Spleen (tissue), 11 donors: ENCODE measurements at regions not wholly inside any gene's neighbourhood (a gene's known extent, or its start where the extent isn't known, plus 50 kb on each side); places are given as distances from the start of the nearest gene placed in this dataset.

Source experiments
- DNase-seq: peaks from one replicate; pipeline ENCODE4 v3.0.0-alpha.2; 2020
- H3K27ac ChIP-seq, 8 donors: fragments of 200-600 bp; sonication (generic) in 7 of 8; 1 replicate in 4 of 8; 2 replicates in 4 of 8; pipeline versions ENCODE4 v1.5.0 to v1.8.0; 2016 to 2021; ENCODE audit warnings: inconsistent platforms in 4 of 8, mild to moderate bottlenecking in 4 of 8, moderate library complexity in 1 of 8
- H3K27me3 ChIP-seq, 7 donors: fragments of 200-600 bp; sonication (generic) in 6 of 7; replicated peaks in 1 of 7; 1 replicate in 4 of 7; 2 replicates in 3 of 7; pipeline versions ENCODE4 v1.5.0 to v1.8.0; 2016 to 2021; ENCODE audit warnings: inconsistent platforms in 3 of 7, mild to moderate bottlenecking in 1 of 7
- H3K36me3 ChIP-seq, 6 donors: fragments of 200-600 bp; sonication (generic) in 5 of 6; 1 replicate in 4 of 6; 2 replicates in 2 of 6; pipeline versions ENCODE4 v1.5.0 to v1.8.0; 2016 to 2021; ENCODE audit warnings: inconsistent platforms in 2 of 6
- H3K4me1 ChIP-seq, 6 donors: fragments of 200-600 bp; sonication (generic) in 5 of 6; 1 replicate in 3 of 6; 2 replicates in 3 of 6; pipeline versions ENCODE4 v1.5.0 to v1.8.0; 2016 to 2021; ENCODE audit warnings: inconsistent platforms in 3 of 6
- H3K4me3 ChIP-seq, 8 donors: fragments of 200-600 bp; sonication (generic) in 7 of 8; 1 replicate in 4 of 8; 2 replicates in 4 of 8; pipeline versions ENCODE4 v1.5.0 to v1.8.0; 2016 to 2021; ENCODE audit warnings: inconsistent platforms in 4 of 8, mild to moderate bottlenecking in 4 of 8, moderate library complexity in 2 of 8
- H3K9me3 ChIP-seq, 8 donors: fragments of 200-600 bp; sonication (generic) in 7 of 8; 1 replicate in 4 of 8; 2 replicates in 4 of 8; pipeline versions ENCODE4 v1.5.0 to v1.8.0; 2016 to 2021; ENCODE audit warnings: inconsistent platforms in 4 of 8
- CTCF ChIP-seq, 11 experiments: fragments of 200-600 bp in 7 of 11; fragments of 450-650 bp in 4 of 11; sonication (generic) in 4 of 11; IDR thresholded peaks in 8 of 11; conservative IDR thresholded peaks in 3 of 11; 1 replicate in 7 of 11; 2 replicates in 4 of 11; pipeline versions ENCODE4 v1.4.0 to v1.8.0; 2016 to 2021; ENCODE audit warnings: antibody characterized with exemption in 11 of 11, inconsistent platforms in 4 of 11, mild to moderate bottlenecking in 1 of 11
- POLR2A ChIP-seq, 3 donors: fragments of 450-650 bp; IDR thresholded peaks; one replicate each; pipeline ENCODE4 v1.5.1; 2017; ENCODE audit warnings: antibody characterized with exemption in 3 of 3, mild to moderate bottlenecking in 1 of 3
- POLR2AphosphoS5 ChIP-seq, 3 donors: sonication (generic); formaldehyde crosslinking; IDR thresholded peaks; one replicate each; pipeline ENCODE4 v1.5.1; 2017; ENCODE audit warnings: antibody characterized with exemption in 3 of 3
- WGBS, 5 donors: extraction: QIAGEN DNeasy Blood & Tissue Kit in 3 of 5; methylation state at CpG; one replicate each; pipeline versions ENCODE4 v1.1.5 to v1.1.7; 2013 to 2018; 5-methylcytosine and 5-hydroxymethylcytosine counted together
- intact Hi-C: fragments of 100-400 bp; cut with DNase I; formaldehyde crosslinking; loops from one replicate; pipeline ENCODE4 v1.15.0; 2023; ENCODE audit warnings: low total_unique reads
- donor health status: healthy with polysubstance abuse.
- donor health status: DM: no; HTN: no; CAD: no; lungs with moderate emphysema.
- donor health status: DM: no; HTN: no; CAD: no.
- donor health status: Bipolar disorder and iron deficiency.
- donor health status: healthy.
- donor health status: DM: no; HTN: no; CAD: no.
- donor health status: DM: yes; HTN: yes; CAD: no.

- DNase-seq = no peak
- TF ChIP-seq POLR2AphosphoS5 (IDR thresholded peaks at IDR 0.05) (no peak), CTCF (IDR thresholded peaks at IDR 0.05 in 8 of 11, conservative IDR thresholded peaks at IDR 0.05 in 3 of 11) (no peak), POLR2A (IDR thresholded peaks at IDR 0.05) (no peak)
- H3K36me3 ChIP-seq = no peaks in the 10 kb centered on the region
- H3K4me1 ChIP-seq = no peaks in the 10 kb centered on the region
- H3K27ac ChIP-seq = no peak overlapping the region
- intact Hi-C loops = no loop called here
- H3K27me3 ChIP-seq = no peaks in the 10 kb centered on the region
- H3K4me3 ChIP-seq = no peak overlapping the region
- peaks cover 0 to 72% (median 57%) of the 10 kb centered on the region in 8 donors for H3K9me3 ChIP-seq
Observed at GRCh38 chr12:46050805-46051204, 60.4 kb upstream of the SCAF11 start.

GRCh38 chr12:46049665-46050064 lies 59.3 kb upstream of the SCAF11 start:
- TF ChIP-seq POLR2A (IDR thresholded peaks at IDR 0.05) (no peak), CTCF (IDR thresholded peaks at IDR 0.05 in 8 of 11, conservative IDR thresholded peaks at IDR 0.05 in 3 of 11) (no peak), POLR2AphosphoS5 (IDR thresholded peaks at IDR 0.05) (no peak)
- DNase-seq = no peak
- H3K9me3 ChIP-seq = peaks cover 0 to 74% (median 62%) of the 10 kb centered on the region in 8 donors
- no peaks in the 10 kb centered on the region for H3K4me1 ChIP-seq
- intact Hi-C loops = no loop called here
- no peak overlapping the region for H3K27ac ChIP-seq
- H3K27me3 ChIP-seq = no peaks in the 10 kb centered on the region
- H3K36me3 ChIP-seq = no peaks in the 10 kb centered on the region
- no peak overlapping the region for H3K4me3 ChIP-seq
- 32 to 90% (median 51%) methylated on average over 2 of the region's 2 CpGs for WGBS, 5 donors

- no peaks in the 10 kb centered on the region for H3K4me1 ChIP-seq
- intact Hi-C loops = no loop called here
- no peaks in the 10 kb centered on the region for H3K36me3 ChIP-seq
- 94 to 96% (median 95%) methylated on average over 1 of the region's 1 CpG for WGBS, 5 donors
- no peak overlapping the region for H3K27ac ChIP-seq
- TF ChIP-seq POLR2AphosphoS5 (IDR thresholded peaks at IDR 0.05) = no peak
- no peak for TF ChIP-seq CTCF (IDR thresholded peaks at IDR 0.05 in 8 of 11, conservative IDR thresholded peaks at IDR 0.05 in 3 of 11)
- no peak for TF ChIP-seq POLR2A (IDR thresholded peaks at IDR 0.05)
- peaks cover 0 to 66% (median 56%) of the 10 kb centered on the region in 8 donors for H3K9me3 ChIP-seq
- DNase-seq = no peak
- H3K27me3 ChIP-seq = no peaks in the 10 kb centered on the region
- H3K4me3 ChIP-seq = no peak overlapping the region
Observed at GRCh38 chr12:46046436-46046835, 56.1 kb upstream of the SCAF11 start.

GRCh38 chr12:46043972-46044520 lies 53.7 kb upstream of the SCAF11 start:
- Histone ChIP-seq H3K27me3 (no peaks in the 10 kb centered on the region), H3K9me3 (peaks cover 0 to 56% (median 36%) of the 10 kb centered on the region in 8 donors), H3K4me3 (no peak overlapping the region), H3K4me1 (no peaks in the 10 kb centered on the region), H3K27ac (no peak overlapping the region), H3K36me3 (no peaks in the 10 kb centered on the region)
- DNase-seq = no peak
- intact Hi-C loops = no loop called here
- TF ChIP-seq POLR2A (IDR thresholded peaks at IDR 0.05) = no peak
- no peak for TF ChIP-seq POLR2AphosphoS5 (IDR thresholded peaks at IDR 0.05)
- TF ChIP-seq CTCF (IDR thresholded peaks at IDR 0.05 in 8 of 11, conservative IDR thresholded peaks at IDR 0.05 in 3 of 11) = no peak
- whole genome bisulfite sequencing, 5 donors = 46 to 76% (median 50%) methylated on average over 1 of the region's 1 CpG
